ENCODE measurements at regions not wholly inside any gene's neighbourhood (a gene's known extent, or its start where the extent isn't known, plus 50 kb on each side); places are given as distances from the start of the nearest gene placed in this dataset.

DNA sequence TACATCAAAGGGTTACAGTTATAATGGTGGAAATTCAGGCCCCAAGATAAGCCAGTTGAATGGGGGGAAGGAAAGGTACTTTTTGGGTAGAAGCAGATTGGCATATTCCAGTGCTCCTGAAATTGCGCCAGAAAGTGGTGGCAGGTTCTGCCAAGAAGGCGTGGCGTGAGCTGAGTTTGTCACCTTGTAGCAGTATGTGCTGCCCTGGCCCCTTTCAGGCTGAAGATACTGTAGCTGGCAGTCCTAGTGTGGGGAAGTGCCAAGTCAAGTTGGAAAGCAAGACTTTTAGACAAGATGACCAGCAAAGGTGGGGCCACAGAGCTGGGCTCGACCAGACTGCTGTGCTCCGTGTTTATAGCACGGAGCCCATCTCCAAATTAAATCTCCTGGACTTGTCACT is 133.6 kb upstream of the GLRA1 start:
- H3K27me3 ChIP-seq, result no peaks in the 10 kb centered on the region
- H3K36me3 ChIP-seq, result no peaks in the 10 kb centered on the region
- intact Hi-C loops (cut with DNase I), result no loop called here
- H3K4me3 ChIP-seq, result no peak overlapping the region
- no peaks in the 10 kb centered on the region for H3K4me1 ChIP-seq
- ATAC-seq, result no peak
- H3K27ac ChIP-seq, result no peak overlapping the region
- WGBS (ENCODE audit: insufficient coverage, low coverage, low lambda C conversion rate, missing lambda C conversion rate), result 68% methylated on average over 6 of the region's 6 CpGs
- DNase-seq, result no peak
- TF ChIP-seq, protein P1, sequence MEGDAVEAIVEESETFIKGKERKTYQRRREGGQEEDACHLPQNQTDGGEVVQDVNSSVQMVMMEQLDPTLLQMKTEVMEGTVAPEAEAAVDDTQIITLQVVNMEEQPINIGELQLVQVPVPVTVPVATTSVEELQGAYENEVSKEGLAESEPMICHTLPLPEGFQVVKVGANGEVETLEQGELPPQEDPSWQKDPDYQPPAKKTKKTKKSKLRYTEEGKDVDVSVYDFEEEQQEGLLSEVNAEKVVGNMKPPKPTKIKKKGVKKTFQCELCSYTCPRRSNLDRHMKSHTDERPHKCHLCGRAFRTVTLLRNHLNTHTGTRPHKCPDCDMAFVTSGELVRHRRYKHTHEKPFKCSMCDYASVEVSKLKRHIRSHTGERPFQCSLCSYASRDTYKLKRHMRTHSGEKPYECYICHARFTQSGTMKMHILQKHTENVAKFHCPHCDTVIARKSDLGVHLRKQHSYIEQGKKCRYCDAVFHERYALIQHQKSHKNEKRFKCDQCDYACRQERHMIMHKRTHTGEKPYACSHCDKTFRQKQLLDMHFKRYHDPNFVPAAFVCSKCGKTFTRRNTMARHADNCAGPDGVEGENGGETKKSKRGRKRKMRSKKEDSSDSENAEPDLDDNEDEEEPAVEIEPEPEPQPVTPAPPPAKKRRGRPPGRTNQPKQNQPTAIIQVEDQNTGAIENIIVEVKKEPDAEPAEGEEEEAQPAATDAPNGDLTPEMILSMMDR (IDR thresholded peaks at IDR 0.05), result no peak
- TF ChIP-seq POLR2A (IDR thresholded peaks at IDR 0.05), result no peak
- H3K9me3 ChIP-seq, result no peaks in the 10 kb centered on the region

DNA sequence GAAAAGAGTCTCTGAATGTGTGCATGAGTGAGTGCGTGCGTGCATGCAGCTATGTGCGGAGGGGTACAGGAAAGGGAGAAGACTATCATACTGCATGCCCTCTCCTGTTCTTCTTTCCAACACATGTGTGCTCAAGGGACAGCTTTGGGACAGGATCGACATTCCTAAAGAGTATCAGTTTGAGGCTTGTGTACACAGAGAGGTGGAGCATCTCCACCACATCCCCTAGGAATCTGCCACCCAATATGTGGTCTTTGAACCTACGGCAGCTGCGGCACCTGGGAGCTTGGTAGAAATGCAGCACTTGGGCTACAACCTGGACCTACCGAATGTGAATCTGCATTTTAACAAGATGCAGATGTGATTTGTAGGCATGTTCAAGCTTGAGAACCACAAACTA is 132.3 kb upstream of the GLRA1 start:
- 63% methylated on average over 4 of the region's 7 CpGs for WGBS (ENCODE audit: insufficient coverage, low coverage, low lambda C conversion rate, missing lambda C conversion rate)
- no peaks in the 10 kb centered on the region for H3K4me1 ChIP-seq
- ATAC-seq, result no peak
- H3K9me3 ChIP-seq, result no peaks in the 10 kb centered on the region
- H3K36me3 ChIP-seq, result no peaks in the 10 kb centered on the region
- no peak for DNase-seq
- H3K27ac ChIP-seq, result no peak overlapping the region
- no peaks in the 10 kb centered on the region for H3K27me3 ChIP-seq
- no peak overlapping the region for H3K4me3 ChIP-seq
- intact Hi-C loops (cut with DNase I), result no loop called here
- TF ChIP-seq, protein P1 (IDR thresholded peaks at IDR 0.05), result no peak
- no peak for TF ChIP-seq POLR2A (IDR thresholded peaks at IDR 0.05)

DNA sequence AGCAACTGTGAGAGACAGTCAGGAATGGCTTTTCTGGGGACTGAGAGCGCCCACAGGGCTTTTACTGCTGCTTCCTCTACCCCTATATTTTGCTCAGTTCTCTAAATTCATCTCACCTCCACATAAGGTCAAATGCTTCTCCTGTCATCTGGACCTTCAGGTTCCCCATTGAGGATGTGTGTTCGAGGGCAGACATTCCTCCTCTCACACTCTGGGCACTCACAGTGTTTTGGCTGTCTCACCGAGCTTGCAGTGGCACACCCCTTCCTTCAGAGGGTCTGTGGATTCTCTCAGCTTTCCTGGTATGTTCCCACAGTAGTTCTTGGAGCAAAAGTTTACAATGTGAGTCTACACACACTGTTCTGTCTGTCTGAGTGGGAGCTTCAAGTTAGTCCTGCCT is 127.8 kb upstream of the GLRA1 start:
- intact Hi-C loops (cut with DNase I), result no loop called here
- TF ChIP-seq, protein P1 (IDR thresholded peaks at IDR 0.05), result no peak
- TF ChIP-seq POLR2A (IDR thresholded peaks at IDR 0.05), result no peak
- no peak for ATAC-seq
- 35% methylated on average over 3 of the region's 3 CpGs for WGBS (ENCODE audit: insufficient coverage, low coverage, low lambda C conversion rate, missing lambda C conversion rate)
- Histone ChIP-seq H3K4me1 (no peaks in the 10 kb centered on the region), H3K27me3 (no peaks in the 10 kb centered on the region), H3K4me3 (no peak overlapping the region), H3K9me3 (no peaks in the 10 kb centered on the region), H3K27ac (no peak overlapping the region), H3K36me3 (no peaks in the 10 kb centered on the region)
- no peak for DNase-seq

- ATAC-seq (no peak), DNase-seq (no peak)
- 30% methylated on average over 5 of the region's 10 CpGs for WGBS (ENCODE audit: insufficient coverage, low coverage, low lambda C conversion rate, missing lambda C conversion rate)
- Histone ChIP-seq H3K4me1 (no peaks in the 10 kb centered on the region), H3K9me3 (no peaks in the 10 kb centered on the region), H3K27ac (no peak overlapping the region), H3K36me3 (no peaks in the 10 kb centered on the region), H3K27me3 (no peaks in the 10 kb centered on the region), H3K4me3 (no peak overlapping the region)
- intact Hi-C loops (cut with DNase I), result no loop called here
- TF ChIP-seq, protein P1 (IDR thresholded peaks at IDR 0.05), result no peak
- no peak for TF ChIP-seq POLR2A (IDR thresholded peaks at IDR 0.05)
These were observed 127.1 kb upstream of the GLRA1 start for GRCh38 chr5:152051499-152052454.

Data from right lobe of liver (tissue), 6 donors.